ENCODE measurements at regions not wholly inside any gene's neighbourhood (a gene's known extent, or its start where the extent isn't known, plus 50 kb on each side); places are given as distances from the start of the nearest gene placed in this dataset.

GRCh38 chr11:128180441-128181087 is 406.8 kb downstream of the ETS1 start:
- TF ChIP-seq MAX (IDR thresholded peaks at IDR 0.05), result 0 out of 2 replicates have a peak, but pooled peaks have one; percentile 26
- no peak for TF ChIP-seq CTCF (IDR thresholded peaks at IDR 0.05)
- no peak for TF ChIP-seq TP53 (CRISPR knock-in tag; IDR thresholded peaks at IDR 0.05)
- no peak for TF ChIP-seq POLR2A (IDR thresholded peaks at IDR 0.05; ENCODE audit: low read length)
- TF ChIP-seq KDM5A (IDR thresholded peaks at IDR 0.05), result no peak
